GM19395 (cell line): ENCODE measurements at regions not wholly inside any gene's neighbourhood (a gene's known extent, or its start where the extent isn't known, plus 50 kb on each side); places are given as distances from the start of the nearest gene placed in this dataset.
"Not testable (repeated sequence)": the region's sequence is repeated elsewhere in the genome, so short reads cannot be mapped to it uniquely, and the experiment has no call there.

Experiments
- ATAC-seq: cut with Tn5 transposase; IDR thresholded peaks from one replicate; pipeline ENCODE4 v1.9.1; 2021; ENCODE audit warnings: mild to moderate bottlenecking, moderate library complexity; ENCODE audit not compliant: unreplicated experiment

GRCh38 chr7:19312416-19312815 lies 167.2 kb upstream of the FERD3L start:
- ATAC-seq, result no peak

GRCh38 chr7:19307554-19307953 lies 162.3 kb upstream of the FERD3L start:
- ATAC-seq, result no peak

GRCh38 chr7:19305698-19306097 lies 160.5 kb upstream of the FERD3L start:
- ATAC-seq, result peak; percentile 62

GRCh38 chr7:19304086-19304485 lies 158.9 kb upstream of the FERD3L start:
- no peak for ATAC-seq

GRCh38 chr7:19302731-19303130 lies 157.5 kb upstream of the FERD3L start:
- no peak for ATAC-seq

GRCh38 chr7:19296617-19297016 lies 151.4 kb upstream of the FERD3L start:
- no peak for ATAC-seq

- ATAC-seq, result no peak
Observed at GRCh38 chr7:19295376-19295775, 150.2 kb upstream of the FERD3L start.

- no peak for ATAC-seq
Observed at GRCh38 chr7:19294619-19295018, 149.4 kb upstream of the FERD3L start.

GRCh38 chr7:19293431-19293830 lies 148.2 kb upstream of the FERD3L start:
- ATAC-seq, result no peak

GRCh38 chr7:19290968-19291367 lies 145.7 kb upstream of the FERD3L start:
- ATAC-seq, result no peak

GRCh38 chr7:19290066-19290465 lies 144.8 kb upstream of the FERD3L start:
- ATAC-seq, result no peak

- ATAC-seq, result no peak
Observed at GRCh38 chr7:19284596-19285300, 139.5 kb upstream of the FERD3L start.

GRCh38 chr7:19284136-19284535 lies 138.9 kb upstream of the FERD3L start:
- ATAC-seq, result no peak

- ATAC-seq, result peak; percentile 58
Observed at GRCh38 chr7:19275000-19275399, 129.8 kb upstream of the FERD3L start.

- ATAC-seq, result not testable (repeated sequence)
Observed at GRCh38 chr7:19272329-19272728, 127.1 kb upstream of the FERD3L start.

GRCh38 chr7:19269301-19269700 lies 124.1 kb upstream of the FERD3L start:
- ATAC-seq, result no peak

GRCh38 chr7:19268737-19269136 lies 123.5 kb upstream of the FERD3L start:
- no peak for ATAC-seq

- no peak for ATAC-seq
Observed at GRCh38 chr7:19262826-19263225, 117.6 kb upstream of the FERD3L start.

GRCh38 chr7:19249281-19249680 lies 104.1 kb upstream of the FERD3L start:
- ATAC-seq, result no peak

GRCh38 chr7:19248681-19249080 lies 103.5 kb upstream of the FERD3L start:
- ATAC-seq, result no peak

GRCh38 chr7:19248115-19248514 lies 102.9 kb upstream of the FERD3L start:
- no peak for ATAC-seq

- no peak for ATAC-seq
Observed at GRCh38 chr7:19247017-19247416, 101.8 kb upstream of the FERD3L start.

- ATAC-seq, result no peak
Observed at GRCh38 chr7:19242246-19242645, 97.0 kb upstream of the FERD3L start.
